ENCODE measurements at regions not wholly inside any gene's neighbourhood (a gene's known extent, or its start where the extent isn't known, plus 50 kb on each side); places are given as distances from the start of the nearest gene placed in this dataset.

DNA sequence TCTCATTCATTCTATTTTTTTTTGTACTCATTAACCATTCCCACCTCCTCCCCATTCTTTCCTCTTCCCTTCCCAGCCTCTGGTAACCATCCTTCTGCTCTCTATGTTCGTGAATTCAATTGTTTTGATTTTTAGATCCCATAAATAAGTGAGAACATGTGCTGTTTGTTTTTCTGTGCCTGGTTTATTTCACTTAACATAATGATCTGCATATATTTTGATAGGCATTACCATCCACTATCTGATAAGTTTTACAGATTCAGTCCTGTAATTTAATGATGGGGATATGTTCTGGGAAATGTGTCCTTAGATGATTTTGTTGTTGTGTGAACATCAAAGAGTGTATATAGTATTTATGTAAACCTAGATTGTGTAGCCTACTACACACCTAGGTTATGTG lies 77.5 kb upstream of the CPHXL start:
- H2AFZ ChIP-seq (ENCODE audit: low read length): no peak overlapping the region
- no peak for TF ChIP-seq EZH2phosphoT487 (IDR thresholded peaks at IDR 0.05; ENCODE audit: borderline replicate concordance, low read depth, low read length)
- TF ChIP-seq, protein P1, sequence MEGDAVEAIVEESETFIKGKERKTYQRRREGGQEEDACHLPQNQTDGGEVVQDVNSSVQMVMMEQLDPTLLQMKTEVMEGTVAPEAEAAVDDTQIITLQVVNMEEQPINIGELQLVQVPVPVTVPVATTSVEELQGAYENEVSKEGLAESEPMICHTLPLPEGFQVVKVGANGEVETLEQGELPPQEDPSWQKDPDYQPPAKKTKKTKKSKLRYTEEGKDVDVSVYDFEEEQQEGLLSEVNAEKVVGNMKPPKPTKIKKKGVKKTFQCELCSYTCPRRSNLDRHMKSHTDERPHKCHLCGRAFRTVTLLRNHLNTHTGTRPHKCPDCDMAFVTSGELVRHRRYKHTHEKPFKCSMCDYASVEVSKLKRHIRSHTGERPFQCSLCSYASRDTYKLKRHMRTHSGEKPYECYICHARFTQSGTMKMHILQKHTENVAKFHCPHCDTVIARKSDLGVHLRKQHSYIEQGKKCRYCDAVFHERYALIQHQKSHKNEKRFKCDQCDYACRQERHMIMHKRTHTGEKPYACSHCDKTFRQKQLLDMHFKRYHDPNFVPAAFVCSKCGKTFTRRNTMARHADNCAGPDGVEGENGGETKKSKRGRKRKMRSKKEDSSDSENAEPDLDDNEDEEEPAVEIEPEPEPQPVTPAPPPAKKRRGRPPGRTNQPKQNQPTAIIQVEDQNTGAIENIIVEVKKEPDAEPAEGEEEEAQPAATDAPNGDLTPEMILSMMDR (conservative IDR thresholded peaks at IDR 0.05; ENCODE audit: low read length): no peak
- H4K20me1 ChIP-seq (ENCODE audit: insufficient read depth, low read length): no peaks in the 10 kb centered on the region
- no peak overlapping the region for H3K4me2 ChIP-seq (ENCODE audit: low read length)
- no peaks in the 10 kb centered on the region for H3K36me3 ChIP-seq (ENCODE audit: insufficient read depth, low read length)
- no TSS peak for BruUV-seq (replicated peaks)
- POLR2A ChIA-PET: no interaction called here
- DNase-seq (ENCODE audit: low spot score): no peak
- intact Hi-C loops (cut with micrococcal nuclease; ENCODE audit: unreplicated experiment): loop anchor here (5.0 to 10.0 kb wide), 2 partner anchors 139 to 851 kb away; no protein-coding TSS in a partner anchor
- H3K9me2 ChIP-seq (ENCODE audit: insufficient read depth, low read length): no peaks in the 10 kb centered on the region
- H3K4me3 ChIP-seq (ENCODE audit: low read depth, low read length, poor library complexity, severe bottlenecking): no peak overlapping the region
- H3K4me1 ChIP-seq (ENCODE audit: insufficient read depth, low read length, poor library complexity, severe bottlenecking): no peaks in the 10 kb centered on the region
- no peak overlapping the region for H3K27ac ChIP-seq (ENCODE audit: low read depth, low read length, poor library complexity, severe bottlenecking)
- no peaks in the 10 kb centered on the region for H3K9me3 ChIP-seq (ENCODE audit: low read length)
- CTCF ChIA-PET (ENCODE audit: unreplicated experiment): no interaction called here
- H3K79me2 ChIP-seq (ENCODE audit: insufficient read depth, low read depth, low read length): no peaks in the 10 kb centered on the region

DNA sequence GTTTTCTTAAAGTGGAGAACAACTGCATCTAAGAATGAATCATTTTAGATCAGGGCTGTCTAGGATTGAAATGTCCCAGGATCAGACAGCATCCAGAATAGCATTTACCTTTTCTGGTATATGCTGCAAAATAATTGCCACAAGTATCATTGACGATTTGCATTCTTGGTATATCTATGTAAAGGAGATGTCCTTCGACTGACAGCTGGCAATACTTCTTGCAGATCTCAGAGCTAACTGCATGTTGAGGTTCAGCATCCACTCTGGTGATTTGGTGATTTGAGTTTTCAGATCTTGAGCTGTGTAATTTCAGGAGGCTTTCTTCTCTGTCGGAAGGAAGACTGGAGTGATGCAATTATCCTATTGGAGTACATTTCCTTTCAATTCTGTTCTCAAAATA lies 78.1 kb upstream of the CPHXL start:
- TF ChIP-seq, protein P1 (conservative IDR thresholded peaks at IDR 0.05; ENCODE audit: low read length): no peak
- TF ChIP-seq EZH2phosphoT487 (IDR thresholded peaks at IDR 0.05; ENCODE audit: borderline replicate concordance, low read depth, low read length): no peak
- H3K79me2 ChIP-seq (ENCODE audit: insufficient read depth, low read depth, low read length): no peaks in the 10 kb centered on the region
- ChIA-PET CTCF (ENCODE audit: unreplicated experiment) (no interaction called here), POLR2A (no interaction called here)
- H3K9me3 ChIP-seq (ENCODE audit: low read length): no peaks in the 10 kb centered on the region
- no peak overlapping the region for H3K27ac ChIP-seq (ENCODE audit: low read depth, low read length, poor library complexity, severe bottlenecking)
- intact Hi-C loops (cut with micrococcal nuclease; ENCODE audit: unreplicated experiment): loop anchor here (5.0 to 10.0 kb wide), 2 partner anchors 138 to 850 kb away; no protein-coding TSS in a partner anchor
- no peaks in the 10 kb centered on the region for H3K36me3 ChIP-seq (ENCODE audit: insufficient read depth, low read length)
- H3K4me3 ChIP-seq (ENCODE audit: low read depth, low read length, poor library complexity, severe bottlenecking): no peak overlapping the region
- H3K4me2 ChIP-seq (ENCODE audit: low read length): no peak overlapping the region
- H3K9me2 ChIP-seq (ENCODE audit: insufficient read depth, low read length): no peaks in the 10 kb centered on the region
- H3K4me1 ChIP-seq (ENCODE audit: insufficient read depth, low read length, poor library complexity, severe bottlenecking): no peaks in the 10 kb centered on the region
- BruUV-seq (replicated peaks): no TSS peak
- no peak overlapping the region for H2AFZ ChIP-seq (ENCODE audit: low read length)
- no peaks in the 10 kb centered on the region for H4K20me1 ChIP-seq (ENCODE audit: insufficient read depth, low read length)
- no peak for DNase-seq (ENCODE audit: low spot score)

DNA sequence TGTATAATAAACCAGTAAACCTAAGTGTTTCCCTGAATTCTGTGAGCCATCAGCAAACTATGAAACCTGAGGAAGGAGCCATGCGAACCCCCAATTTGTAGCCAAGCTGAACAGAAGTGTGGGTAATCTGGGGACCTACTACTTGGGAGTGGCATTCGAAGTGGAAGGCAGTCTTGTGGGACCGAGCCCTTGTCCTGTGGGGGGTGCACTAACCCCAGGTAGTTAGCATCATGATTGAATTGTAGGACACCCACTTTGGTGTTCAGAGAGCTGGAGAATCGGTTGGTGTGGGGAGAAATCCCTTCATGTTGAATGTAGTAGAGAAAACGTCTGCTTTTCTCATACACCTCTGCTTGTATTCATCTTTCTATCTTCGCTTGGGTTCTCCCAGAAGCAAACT lies 79.7 kb upstream of the CPHXL start:
- Histone ChIP-seq H4K20me1 (ENCODE audit: insufficient read depth, low read length) (no peaks in the 10 kb centered on the region), H3K4me3 (ENCODE audit: low read depth, low read length, poor library complexity, severe bottlenecking) (no peak overlapping the region), H3K9me3 (ENCODE audit: low read length) (no peaks in the 10 kb centered on the region), H3K79me2 (ENCODE audit: insufficient read depth, low read depth, low read length) (no peaks in the 10 kb centered on the region), H3K4me1 (ENCODE audit: insufficient read depth, low read length, poor library complexity, severe bottlenecking) (no peaks in the 10 kb centered on the region), H2AFZ (ENCODE audit: low read length) (no peak overlapping the region), H3K27ac (ENCODE audit: low read depth, low read length, poor library complexity, severe bottlenecking) (no peak overlapping the region), H3K4me2 (ENCODE audit: low read length) (no peak overlapping the region), H3K36me3 (ENCODE audit: insufficient read depth, low read length) (no peaks in the 10 kb centered on the region), H3K9me2 (ENCODE audit: insufficient read depth, low read length) (no peaks in the 10 kb centered on the region)
- intact Hi-C loops (cut with micrococcal nuclease; ENCODE audit: unreplicated experiment): loop anchor here (10.0 kb wide), 1 partner anchor 849 kb away; no protein-coding TSS in a partner anchor
- BruUV-seq (replicated peaks): no TSS peak
- ChIA-PET POLR2A (no interaction called here), CTCF (ENCODE audit: unreplicated experiment) (no interaction called here)
- TF ChIP-seq, protein P1 (conservative IDR thresholded peaks at IDR 0.05; ENCODE audit: low read length): no peak
- TF ChIP-seq EZH2phosphoT487 (IDR thresholded peaks at IDR 0.05; ENCODE audit: borderline replicate concordance, low read depth, low read length): no peak
- DNase-seq (ENCODE audit: low spot score): no peak
